ENCODE measurements at regions not wholly inside any gene's neighbourhood (a gene's known extent, or its start where the extent isn't known, plus 50 kb on each side); places are given as distances from the start of the nearest gene placed in this dataset.
A peak's percentile ranks its signal among the peaks of the same experiment; 100 is the strongest.

DNA sequence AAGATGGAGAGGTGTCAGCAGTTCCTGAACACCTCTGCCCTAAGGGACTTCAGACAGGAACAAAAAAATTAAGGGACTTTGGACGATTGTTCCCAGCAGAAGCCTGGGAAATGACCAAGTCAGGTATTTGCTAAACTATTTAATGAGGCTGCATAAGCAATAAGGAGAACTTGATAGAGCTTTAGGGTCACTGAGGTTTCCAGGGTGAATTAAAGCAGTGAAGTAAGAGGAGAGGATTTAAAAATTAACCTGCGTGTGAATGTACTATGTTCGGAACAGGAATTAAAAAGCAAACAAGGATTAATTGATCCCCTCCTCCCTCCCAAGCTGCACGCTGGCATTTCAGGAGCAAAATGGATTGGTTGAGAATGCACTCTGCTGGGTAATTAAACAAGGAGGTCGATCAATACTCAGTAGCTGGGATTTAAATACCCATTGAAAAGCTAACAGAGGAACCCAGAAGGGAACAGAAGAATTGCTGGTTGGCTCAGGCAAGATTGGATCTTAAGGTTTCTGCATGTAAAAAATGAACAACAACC, 157.2 kb downstream of the RNF152 start:
- Mint-ChIP-seq H3K36me3 (ENCODE audit: unreplicated experiment) (peaks cover 5% of the 10 kb centered on the region), H3K4me1 (ENCODE audit: low read depth, unreplicated experiment) (peaks cover 36% of the 10 kb centered on the region), H3K4me3 (ENCODE audit: unreplicated experiment) (peak overlapping the region; percentile 23), H3K9me3 (ENCODE audit: unreplicated experiment) (peaks cover 6% of the 10 kb centered on the region), H3K27ac (ENCODE audit: unreplicated experiment) (peak overlapping the region; percentile 70), H3K27me3 (ENCODE audit: unreplicated experiment) (no peaks in the 10 kb centered on the region)
- no peak for DNase-seq
- TF ChIP-seq, protein P1, sequence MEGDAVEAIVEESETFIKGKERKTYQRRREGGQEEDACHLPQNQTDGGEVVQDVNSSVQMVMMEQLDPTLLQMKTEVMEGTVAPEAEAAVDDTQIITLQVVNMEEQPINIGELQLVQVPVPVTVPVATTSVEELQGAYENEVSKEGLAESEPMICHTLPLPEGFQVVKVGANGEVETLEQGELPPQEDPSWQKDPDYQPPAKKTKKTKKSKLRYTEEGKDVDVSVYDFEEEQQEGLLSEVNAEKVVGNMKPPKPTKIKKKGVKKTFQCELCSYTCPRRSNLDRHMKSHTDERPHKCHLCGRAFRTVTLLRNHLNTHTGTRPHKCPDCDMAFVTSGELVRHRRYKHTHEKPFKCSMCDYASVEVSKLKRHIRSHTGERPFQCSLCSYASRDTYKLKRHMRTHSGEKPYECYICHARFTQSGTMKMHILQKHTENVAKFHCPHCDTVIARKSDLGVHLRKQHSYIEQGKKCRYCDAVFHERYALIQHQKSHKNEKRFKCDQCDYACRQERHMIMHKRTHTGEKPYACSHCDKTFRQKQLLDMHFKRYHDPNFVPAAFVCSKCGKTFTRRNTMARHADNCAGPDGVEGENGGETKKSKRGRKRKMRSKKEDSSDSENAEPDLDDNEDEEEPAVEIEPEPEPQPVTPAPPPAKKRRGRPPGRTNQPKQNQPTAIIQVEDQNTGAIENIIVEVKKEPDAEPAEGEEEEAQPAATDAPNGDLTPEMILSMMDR (IDR thresholded peaks at IDR 0.05; ENCODE audit: partially characterized antibody, unreplicated experiment): no peak

DNA sequence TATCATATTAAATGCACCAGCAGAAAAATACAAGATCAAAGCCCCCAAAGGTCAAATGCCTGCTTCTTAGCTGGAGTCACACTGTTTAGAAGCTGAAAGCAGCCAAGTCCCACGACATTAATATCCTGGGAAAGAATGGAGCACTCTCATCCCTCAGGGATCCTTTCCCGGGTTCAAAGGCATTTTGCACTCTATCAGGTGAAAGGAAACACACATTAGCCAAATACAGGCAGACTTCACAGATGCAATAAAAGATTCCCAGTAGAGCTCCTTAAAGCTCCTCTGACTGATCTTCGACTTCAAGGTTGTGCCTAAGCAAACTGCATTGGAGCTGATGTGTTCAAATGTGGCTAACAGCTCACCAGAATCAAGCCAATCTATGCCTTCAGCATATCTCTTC, 158.4 kb downstream of the RNF152 start:
- Mint-ChIP-seq H3K4me1 (ENCODE audit: low read depth, unreplicated experiment) (peaks cover 29% of the 10 kb centered on the region), H3K27me3 (ENCODE audit: unreplicated experiment) (no peaks in the 10 kb centered on the region), H3K27ac (ENCODE audit: unreplicated experiment) (no peak overlapping the region), H3K36me3 (ENCODE audit: unreplicated experiment) (no peaks in the 10 kb centered on the region), H3K4me3 (ENCODE audit: unreplicated experiment) (peak overlapping the region; percentile 14), H3K9me3 (ENCODE audit: unreplicated experiment) (peaks cover 2% of the 10 kb centered on the region)
- TF ChIP-seq, protein P1 (IDR thresholded peaks at IDR 0.05; ENCODE audit: partially characterized antibody, unreplicated experiment): no peak
- no peak for DNase-seq

DNA sequence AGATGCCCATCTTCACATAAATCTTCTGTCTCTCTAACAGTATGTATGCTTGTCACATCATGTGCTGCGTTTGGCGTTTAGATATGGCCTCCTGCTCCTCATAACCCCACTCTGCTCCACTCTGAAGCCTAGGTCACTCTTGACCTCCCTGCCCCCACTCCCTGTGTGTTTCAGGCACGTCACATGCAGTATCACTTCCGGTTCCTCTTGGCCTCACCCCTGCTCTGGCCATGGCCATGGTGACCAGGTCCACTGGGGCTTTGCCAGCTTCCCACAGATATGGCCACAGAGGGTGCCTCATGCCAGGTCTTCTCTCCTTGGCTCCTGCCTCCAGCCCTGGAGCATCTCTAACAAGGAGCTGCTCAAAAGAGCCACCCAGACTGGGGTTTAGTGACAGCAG, 160.0 kb downstream of the RNF152 start:
- Mint-ChIP-seq H3K27ac (ENCODE audit: unreplicated experiment) (no peak overlapping the region), H3K4me1 (ENCODE audit: low read depth, unreplicated experiment) (peaks cover 26% of the 10 kb centered on the region), H3K9me3 (ENCODE audit: unreplicated experiment) (peaks cover 2% of the 10 kb centered on the region), H3K36me3 (ENCODE audit: unreplicated experiment) (no peaks in the 10 kb centered on the region), H3K27me3 (ENCODE audit: unreplicated experiment) (no peaks in the 10 kb centered on the region), H3K4me3 (ENCODE audit: unreplicated experiment) (no peak overlapping the region)
- no peak for DNase-seq
- TF ChIP-seq, protein P1 (IDR thresholded peaks at IDR 0.05; ENCODE audit: partially characterized antibody, unreplicated experiment): no peak

DNA sequence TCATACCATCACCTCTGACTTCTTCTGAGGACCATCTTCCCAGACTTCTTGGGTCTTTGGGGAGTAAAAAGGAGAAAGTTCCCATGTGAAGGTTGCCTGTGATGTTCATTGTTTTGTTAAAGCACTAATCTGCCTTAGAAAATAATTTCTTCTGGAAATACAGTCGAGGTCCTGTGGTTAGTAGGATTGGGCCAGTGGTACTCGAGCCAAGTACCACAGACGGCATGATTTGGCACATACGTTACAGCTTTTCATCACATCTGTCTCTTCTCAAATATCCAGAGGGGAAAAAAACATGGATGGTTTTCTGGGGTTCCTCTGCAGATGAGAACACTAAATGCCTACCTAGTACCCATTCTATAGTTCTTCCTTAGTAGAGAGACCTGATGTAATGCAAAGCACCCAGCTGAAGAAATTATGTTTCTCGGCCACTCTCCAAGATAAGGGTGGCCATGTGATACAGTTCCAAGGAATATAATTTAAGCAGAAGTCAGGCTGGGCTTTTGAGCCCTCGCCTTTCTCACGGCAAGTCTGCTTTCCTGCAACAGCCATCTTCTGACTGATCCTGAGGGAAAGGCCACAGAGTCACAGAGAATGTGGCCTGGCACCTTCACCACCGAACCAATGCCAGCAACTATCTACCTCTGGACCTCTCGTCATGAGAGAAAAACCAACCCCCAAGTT, 161.0 kb downstream of the RNF152 start:
- DNase-seq: no peak
- no peak overlapping the region for H3K27ac Mint-ChIP-seq (ENCODE audit: unreplicated experiment)

DNA sequence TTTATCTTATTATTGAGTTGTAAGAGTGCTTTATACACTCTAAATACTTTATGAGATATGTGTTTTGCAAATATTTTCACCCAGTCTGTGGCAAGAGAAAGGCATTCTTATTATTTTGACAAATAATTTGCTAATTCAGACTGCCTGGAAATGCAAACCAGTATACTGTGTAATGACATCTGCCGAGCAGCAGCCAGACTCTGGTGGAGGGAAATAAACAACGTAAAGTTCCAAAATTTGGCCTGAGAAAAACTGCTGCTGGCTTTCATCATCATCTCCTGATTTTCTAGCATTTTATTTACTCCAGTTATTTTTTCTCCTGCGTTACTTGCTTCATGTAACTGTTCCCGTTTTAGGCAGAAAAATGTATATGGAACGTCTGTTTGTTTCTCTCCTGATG, 161.6 kb downstream of the RNF152 start:
- Mint-ChIP-seq H3K36me3 (ENCODE audit: unreplicated experiment) (no peaks in the 10 kb centered on the region), H3K4me3 (ENCODE audit: unreplicated experiment) (no peak overlapping the region), H3K4me1 (ENCODE audit: low read depth, unreplicated experiment) (peaks cover 19% of the 10 kb centered on the region), H3K27me3 (ENCODE audit: unreplicated experiment) (no peaks in the 10 kb centered on the region), H3K27ac (ENCODE audit: unreplicated experiment) (no peak overlapping the region), H3K9me3 (ENCODE audit: unreplicated experiment) (peaks cover 2% of the 10 kb centered on the region)
- TF ChIP-seq, protein P1 (IDR thresholded peaks at IDR 0.05; ENCODE audit: partially characterized antibody, unreplicated experiment): no peak
- no peak for DNase-seq

More for the DNA sequence above, 161.0 kb downstream of the RNF152 start:
- Mint-ChIP-seq H3K36me3 (ENCODE audit: unreplicated experiment) (no peaks in the 10 kb centered on the region), H3K4me1 (ENCODE audit: low read depth, unreplicated experiment) (peaks cover 26% of the 10 kb centered on the region), H3K27me3 (ENCODE audit: unreplicated experiment) (no peaks in the 10 kb centered on the region), H3K4me3 (ENCODE audit: unreplicated experiment) (no peak overlapping the region), H3K9me3 (ENCODE audit: unreplicated experiment) (peaks cover 2% of the 10 kb centered on the region)
- TF ChIP-seq, protein P1 (IDR thresholded peaks at IDR 0.05; ENCODE audit: partially characterized antibody, unreplicated experiment): no peak

Measured in glutamatergic neuron (in vitro differentiated cells).